Transverse colon (tissue), 4 donors: ENCODE measurements at regions not wholly inside any gene's neighbourhood (a gene's known extent, or its start where the extent isn't known, plus 50 kb on each side); places are given as distances from the start of the nearest gene placed in this dataset.

Experiments used
- CTCF ChIP-seq, 5 experiments: fragments of 200-600 bp in 3 of 5; fragments of 450-650 bp in 2 of 5; sonication (generic) in 3 of 5; IDR thresholded peaks; 1 replicate in 2 of 5; 2 replicates in 3 of 5; pipeline ENCODE4 v1.5.1; 2016 to 2017; ENCODE audit warnings: antibody characterized with exemption in 5 of 5, inconsistent platforms in 3 of 5, mild to moderate bottlenecking in 2 of 5, moderate library complexity in 1 of 5
- POLR2A ChIP-seq: fragments of 450-650 bp; IDR thresholded peaks from one replicate; pipeline ENCODE4 v1.6.1; 2016; ENCODE audit warnings: antibody characterized with exemption, mild to moderate bottlenecking, moderate library complexity
- POLR2AphosphoS5 ChIP-seq, 3 donors: sonication (generic); formaldehyde crosslinking; IDR thresholded peaks; one replicate each; pipeline ENCODE4 v1.6.1; 2016; ENCODE audit warnings: antibody characterized with exemption in 3 of 3

- no peak for TF ChIP-seq CTCF (IDR thresholded peaks at IDR 0.05)
- TF ChIP-seq POLR2AphosphoS5 (IDR thresholded peaks at IDR 0.05): no peak
- TF ChIP-seq POLR2A: no peak
These were observed 179.6 kb upstream of the RBPJ start for GRCh38 chr4:26141051-26141721.
